Testis (tissue), 2 donors: ENCODE measurements at regions not wholly inside any gene's neighbourhood (a gene's known extent, or its start where the extent isn't known, plus 50 kb on each side); places are given as distances from the start of the nearest gene placed in this dataset.

ENCODE experiments used
- DNase-seq: peaks from one replicate; pipeline ENCODE4 v3.0.0-alpha.2; 2019
- H3K27ac ChIP-seq, 2 donors: fragments of 200-600 bp; sonication (generic); one replicate each; pipeline ENCODE4 v1.5.1; 2019
- H3K27me3 ChIP-seq: fragments of 200-600 bp; sonication (generic); one replicate; pipeline ENCODE4 v1.5.1; 2019
- H3K36me3 ChIP-seq: fragments of 200-600 bp; sonication (generic); one replicate; pipeline ENCODE4 v1.5.1; 2017; ENCODE audit warnings: low read depth; ENCODE audit errors: missing control alignments
- H3K4me1 ChIP-seq: fragments of 200-600 bp; sonication (generic); one replicate; pipeline ENCODE4 v1.5.1; 2019
- H3K4me3 ChIP-seq, 2 donors: fragments of 200-600 bp; sonication (generic); one replicate each; pipeline ENCODE4 v1.5.1; 2017 to 2019
- H3K9me3 ChIP-seq: fragments of 200-600 bp; sonication (generic); one replicate; pipeline ENCODE4 v1.5.1; 2017
- CTCF ChIP-seq, 3 experiments: fragments of 450-650 bp in 2 of 3; fragments of 200-600 bp in 1 of 3; sonication (generic) in 1 of 3; IDR thresholded peaks; one replicate each; pipeline ENCODE4 v1.5.1; 2016 to 2019; ENCODE audit warnings: antibody characterized with exemption in 3 of 3, mild to moderate bottlenecking in 2 of 3, moderate library complexity in 1 of 3
- POLR2A ChIP-seq: fragments of 450-650 bp; IDR thresholded peaks from one replicate; pipeline ENCODE4 v1.6.1; 2017; ENCODE audit warnings: antibody characterized with exemption, mild to moderate bottlenecking, moderate library complexity
- WGBS, 2 donors: methylation state at CpG; one replicate each; pipeline ENCODE4 v1.1.5; 2018; 5-methylcytosine and 5-hydroxymethylcytosine counted together
- intact Hi-C: fragments of 100-400 bp; cut with DNase I; formaldehyde crosslinking; loops from one replicate; pipeline ENCODE4 v1.15.1; 2023; ENCODE audit warnings: low total_unique reads

- no peak for TF ChIP-seq POLR2A
- TF ChIP-seq CTCF (IDR thresholded peaks at IDR 0.05), result no peak
- Histone ChIP-seq H3K27me3 (no peaks in the 10 kb centered on the region), H3K4me3 (no peak overlapping the region), H3K36me3 (no peaks in the 10 kb centered on the region), H3K27ac (no peak overlapping the region), H3K9me3 (no peaks in the 10 kb centered on the region), H3K4me1 (no peaks in the 10 kb centered on the region)
- WGBS, 2 donors, result 66 to 77% methylated on average over 10 to 22 of the region's 22 CpGs
- no peak for DNase-seq
- intact Hi-C loops, result no loop called here
Measured at GRCh38 chr22:49369726-49370626, 457.7 kb downstream of the BRD1 start.

- intact Hi-C loops, result no loop called here
- H3K27ac ChIP-seq, result no peak overlapping the region
- no peak overlapping the region for H3K4me3 ChIP-seq
- H3K36me3 ChIP-seq, result no peaks in the 10 kb centered on the region
- no peaks in the 10 kb centered on the region for H3K9me3 ChIP-seq
- no peak for DNase-seq
- no peak for TF ChIP-seq CTCF (IDR thresholded peaks at IDR 0.05)
- no peak for TF ChIP-seq POLR2A
- 65 to 68% methylated on average over 13 to 40 of the region's 41 CpGs for WGBS, 2 donors
- H3K4me1 ChIP-seq, result no peaks in the 10 kb centered on the region
- H3K27me3 ChIP-seq, result no peaks in the 10 kb centered on the region
Measured at GRCh38 chr22:49368976-49369725, 458.5 kb downstream of the BRD1 start.

GRCh38 chr22:49368221-49368975 is 459.3 kb downstream of the BRD1 start:
- no peak for DNase-seq
- Histone ChIP-seq H3K9me3 (no peaks in the 10 kb centered on the region), H3K27me3 (no peaks in the 10 kb centered on the region), H3K4me3 (no peak overlapping the region), H3K36me3 (no peaks in the 10 kb centered on the region), H3K27ac (no peak overlapping the region), H3K4me1 (no peaks in the 10 kb centered on the region)
- TF ChIP-seq POLR2A (no peak), CTCF (IDR thresholded peaks at IDR 0.05) (no peak)
- intact Hi-C loops, result no loop called here
- 91 to 92% methylated on average over 14 to 19 of the region's 19 CpGs for WGBS, 2 donors

- Histone ChIP-seq H3K9me3 (no peaks in the 10 kb centered on the region), H3K4me1 (no peaks in the 10 kb centered on the region), H3K4me3 (no peak overlapping the region), H3K36me3 (no peaks in the 10 kb centered on the region), H3K27me3 (no peaks in the 10 kb centered on the region), H3K27ac (no peak overlapping the region)
- no peak for DNase-seq
- intact Hi-C loops, result no loop called here
- 68 to 85% methylated on average over 8 to 10 of the region's 10 CpGs for WGBS, 2 donors
- TF ChIP-seq POLR2A, result no peak
- no peak for TF ChIP-seq CTCF (IDR thresholded peaks at IDR 0.05)
Measured at GRCh38 chr22:49367041-49367697, 460.5 kb downstream of the BRD1 start.
